ENCODE measurements at regions not wholly inside any gene's neighbourhood (a gene's known extent, or its start where the extent isn't known, plus 50 kb on each side); places are given as distances from the start of the nearest gene placed in this dataset.

GRCh38 chr9:81532251-81532650, 157.1 kb downstream of the TLE1 start:
- TF ChIP-seq CTCF (IDR thresholded peaks at IDR 0.05) (no peak), POLR2A (IDR thresholded peaks at IDR 0.05) (no peak)

Data from body of pancreas (tissue), 4 donors.